PC-9 (cell line): ENCODE measurements at regions not wholly inside any gene's neighbourhood (a gene's known extent, or its start where the extent isn't known, plus 50 kb on each side); places are given as distances from the start of the nearest gene placed in this dataset.

ENCODE experiments used
- BruUV-seq: library from RNA; stranded (reverse); fragments of 400-500 nt; replicated peaks from 2 replicates; lab custom pipeline; 2021; lab: Mats Ljungman, UMichigan
- CTCF ChIA-PET: fragments of 300-600 bp; sonication (Branson Sonifier 250); formaldehyde crosslinking; loops from one replicate; lab custom pipeline; 2022; ENCODE audit warnings: antibody characterized with exemption; lab: Charles Lee
- POLR2A ChIA-PET: fragments of 300-600 bp; sonication (Branson Sonifier 250); formaldehyde crosslinking; loops from one replicate; lab custom pipeline; 2022; ENCODE audit warnings: antibody characterized with exemption; ENCODE audit not compliant: unreplicated experiment; lab: Charles Lee
- DNase-seq, 2 experiments: peaks; one replicate each; pipeline versions ENCODE4 v3.0.0 to v3.0.0-alpha.2; 2015 to 2022; ENCODE audit warnings: mixed read lengths in 1 of 2
- H2AFZ ChIP-seq: fragments of 200-600 bp; sonication (generic); 2 replicates; pipeline ENCODE4 v1.8.1; 2017; ENCODE audit warnings: antibody characterized with exemption
- H3F3A ChIP-seq: fragments of 200-600 bp; sonication (generic); 2 replicates; pipeline ENCODE4 v1.8.1; 2017; ENCODE audit warnings: antibody characterized with exemption, mild to moderate bottlenecking, low read depth; ENCODE audit not compliant: insufficient read depth
- H3K27ac ChIP-seq: fragments of 200-600 bp; sonication (generic); 2 replicates; pipeline ENCODE4 v1.6.1; 2016; ENCODE audit warnings: mixed run types
- H3K27me3 ChIP-seq: fragments of 200-600 bp; sonication (generic); 2 replicates; pipeline ENCODE4 v1.6.1; 2016; ENCODE audit warnings: low read depth, mixed run types; ENCODE audit not compliant: insufficient read depth
- H3K36me3 ChIP-seq: fragments of 200-600 bp; sonication (generic); 2 replicates; pipeline ENCODE4 v1.6.1; 2016; ENCODE audit warnings: low read depth, mixed run types
- H3K4me1 ChIP-seq: fragments of 200-600 bp; sonication (generic); replicated peaks from 2 replicates; pipeline ENCODE4 v1.6.1; 2016; ENCODE audit warnings: mixed run types; ENCODE audit not compliant: insufficient read depth
- H3K4me2 ChIP-seq: fragments of 200-600 bp; sonication (generic); 2 replicates; pipeline ENCODE4 v1.6.1; 2017; ENCODE audit warnings: mixed run types
- H3K4me3 ChIP-seq: fragments of 200-600 bp; sonication (generic); 2 replicates; pipeline ENCODE4 v1.6.1; 2016; ENCODE audit warnings: mixed run types
- H3K79me2 ChIP-seq: fragments of 200-600 bp; sonication (generic); 2 replicates; pipeline ENCODE4 v1.6.1; 2017; ENCODE audit warnings: low read depth, mixed run types
- H3K9me2 ChIP-seq: fragments of 200-600 bp; sonication (generic); 2 replicates; pipeline ENCODE4 v1.8.1; 2017; ENCODE audit warnings: mild to moderate bottlenecking; ENCODE audit not compliant: insufficient read depth
- H3K9me3 ChIP-seq: fragments of 200-600 bp; sonication (generic); 2 replicates; pipeline ENCODE4 v1.8.1; 2016; ENCODE audit warnings: low read depth; ENCODE audit not compliant: insufficient read depth
- H4K20me1 ChIP-seq: fragments of 200-600 bp; sonication (generic); 2 replicates; pipeline ENCODE4 v1.8.1; 2017; ENCODE audit not compliant: insufficient read depth
- CTCF ChIP-seq: fragments of 200-600 bp; sonication (generic); conservative IDR thresholded peaks from 2 replicates; pipeline ENCODE4 v1.6.1; 2017; ENCODE audit warnings: mixed run types, antibody characterized with exemption, mild to moderate bottlenecking, moderate library complexity
- EZH2 ChIP-seq: fragments of 200-600 bp; sonication (generic); IDR thresholded peaks from 2 replicates; pipeline ENCODE4 v1.8.0; 2017; ENCODE audit warnings: antibody characterized with exemption, low read depth
- intact Hi-C: fragments of 100-400 bp; cut with micrococcal nuclease; formaldehyde crosslinking; loops from one replicate; pipeline ENCODE4 v1.10.0; 2022; ENCODE audit not compliant: unreplicated experiment

GRCh38 chr6:153670403-153671026, 368.5 kb upstream of the OPRM1 start:
- Histone ChIP-seq H3K27ac (no peak overlapping the region), H4K20me1 (no peaks in the 10 kb centered on the region), H3K4me3 (no peak overlapping the region), H3K4me1 (no peaks in the 10 kb centered on the region), H3F3A (no peaks in the 10 kb centered on the region), H2AFZ (no peak overlapping the region), H3K27me3 (no peaks in the 10 kb centered on the region), H3K79me2 (no peaks in the 10 kb centered on the region), H3K4me2 (no peak overlapping the region), H3K9me3 (no peaks in the 10 kb centered on the region), H3K36me3 (no peaks in the 10 kb centered on the region), H3K9me2 (no peaks in the 10 kb centered on the region; the same call in 1 of the 2 replicates)
- TF ChIP-seq CTCF, result no peak
- BruUV-seq, result no TSS peak
- ChIA-PET POLR2A (no interaction called here), CTCF (no interaction called here)
- no peak for DNase-seq
- intact Hi-C loops, result no loop called here

- no peaks in the 10 kb centered on the region for H3K36me3 ChIP-seq
- ChIA-PET CTCF (no interaction called here), POLR2A (no interaction called here)
- no peak for DNase-seq
- H3K27me3 ChIP-seq, result no peaks in the 10 kb centered on the region
- no peaks in the 10 kb centered on the region for H3K79me2 ChIP-seq
- H3K4me2 ChIP-seq, result no peak overlapping the region
- H3K9me3 ChIP-seq, result no peaks in the 10 kb centered on the region
- no peaks in the 10 kb centered on the region for H3K4me1 ChIP-seq
- no peak overlapping the region for H3K4me3 ChIP-seq
- intact Hi-C loops, result loop anchor here (10.0 kb wide), 1 partner anchor 366 kb away; the partner anchor contains the start of gene OPRM1
- no peak overlapping the region for H3K27ac ChIP-seq
- TF ChIP-seq CTCF, result no peak
- no peak for TF ChIP-seq EZH2
- BruUV-seq, result no TSS peak
- H3F3A ChIP-seq, result no peaks in the 10 kb centered on the region
- H4K20me1 ChIP-seq, result no peaks in the 10 kb centered on the region
- H2AFZ ChIP-seq, result no peak overlapping the region
- H3K9me2 ChIP-seq, result no peaks in the 10 kb centered on the region; the same call in 1 of the 2 replicates
Observed at GRCh38 chr6:153668758-153669157, 370.3 kb upstream of the OPRM1 start.

- Histone ChIP-seq H3K27me3 (no peaks in the 10 kb centered on the region), H3K36me3 (no peaks in the 10 kb centered on the region), H4K20me1 (no peaks in the 10 kb centered on the region), H3K4me2 (no peak overlapping the region), H3K4me3 (no peak overlapping the region), H3F3A (no peaks in the 10 kb centered on the region), H3K4me1 (no peaks in the 10 kb centered on the region), H3K79me2 (no peaks in the 10 kb centered on the region), H3K9me3 (no peaks in the 10 kb centered on the region), H3K27ac (no peak overlapping the region), H3K9me2 (no peaks in the 10 kb centered on the region), H2AFZ (no peak overlapping the region)
- CTCF ChIA-PET, result no interaction called here
- POLR2A ChIA-PET, result no interaction called here
- no TSS peak for BruUV-seq
- intact Hi-C loops, result loop anchor here (10.0 kb wide), 1 partner anchor 372 kb away; the partner anchor contains the start of gene OPRM1
- no peak for DNase-seq
- TF ChIP-seq EZH2, result no peak
- TF ChIP-seq CTCF, result no peak
Observed at GRCh38 chr6:153662982-153663381, 376.1 kb upstream of the OPRM1 start.
